IPS DF 19.7 (cell line): ENCODE measurements at regions not wholly inside any gene's neighbourhood (a gene's known extent, or its start where the extent isn't known, plus 50 kb on each side); places are given as distances from the start of the nearest gene placed in this dataset.

Experiments
- DNase-seq: peaks from one replicate; pipeline ENCODE4 v3.0.0-alpha.2; 2013; ENCODE audit warnings: low read depth, low spot score

- no peak for DNase-seq
Observed at GRCh38 chr1:185581020-185581419, 153.2 kb upstream of the HMCN1 start.

GRCh38 chr1:185578293-185578692, 155.9 kb upstream of the HMCN1 start:
- no peak for DNase-seq

- no peak for DNase-seq
Observed at GRCh38 chr1:185574139-185574875, 159.9 kb upstream of the HMCN1 start.

DNA sequence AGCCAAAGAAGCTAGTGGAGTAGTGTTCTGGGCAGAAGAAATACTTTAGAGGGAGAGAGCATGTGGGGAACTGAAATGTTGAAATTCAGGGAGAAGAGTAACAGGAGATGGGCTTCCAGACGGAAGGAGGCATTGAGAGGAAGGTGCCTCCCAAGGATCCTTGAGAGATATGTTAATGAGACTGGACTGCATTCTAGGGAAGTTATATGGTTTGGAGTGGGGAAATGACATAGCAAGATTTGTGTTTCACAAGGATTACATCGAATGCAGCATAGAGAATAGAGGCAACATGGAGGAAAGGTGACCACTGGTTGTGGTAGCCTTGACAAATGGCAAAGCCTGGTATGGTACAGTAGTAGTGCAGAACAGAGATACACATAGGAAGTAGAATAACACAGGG, 160.5 kb upstream of the HMCN1 start:
- no peak for DNase-seq

DNA sequence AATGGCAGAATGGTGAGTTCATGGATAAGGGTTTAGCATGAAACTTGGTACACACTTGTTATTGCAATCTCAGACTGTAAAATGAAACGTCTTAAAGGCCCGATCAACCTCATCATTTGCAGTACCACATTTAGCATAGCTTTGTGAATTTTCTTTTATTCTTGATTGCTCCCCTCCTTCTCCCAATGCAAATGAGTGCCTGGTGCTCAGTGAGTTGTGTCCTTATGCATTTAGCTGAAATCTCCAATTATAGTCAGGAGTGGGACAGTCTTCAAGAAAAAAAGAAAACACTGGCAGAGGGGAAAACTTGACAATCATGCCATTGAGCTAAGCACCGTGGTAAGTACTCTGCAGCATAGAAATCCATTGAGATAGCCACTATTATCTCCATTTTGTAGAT, 161.0 kb upstream of the HMCN1 start:
- no peak for DNase-seq

- no peak for DNase-seq
Observed at GRCh38 chr1:185570962-185571361, 163.2 kb upstream of the HMCN1 start.

DNA sequence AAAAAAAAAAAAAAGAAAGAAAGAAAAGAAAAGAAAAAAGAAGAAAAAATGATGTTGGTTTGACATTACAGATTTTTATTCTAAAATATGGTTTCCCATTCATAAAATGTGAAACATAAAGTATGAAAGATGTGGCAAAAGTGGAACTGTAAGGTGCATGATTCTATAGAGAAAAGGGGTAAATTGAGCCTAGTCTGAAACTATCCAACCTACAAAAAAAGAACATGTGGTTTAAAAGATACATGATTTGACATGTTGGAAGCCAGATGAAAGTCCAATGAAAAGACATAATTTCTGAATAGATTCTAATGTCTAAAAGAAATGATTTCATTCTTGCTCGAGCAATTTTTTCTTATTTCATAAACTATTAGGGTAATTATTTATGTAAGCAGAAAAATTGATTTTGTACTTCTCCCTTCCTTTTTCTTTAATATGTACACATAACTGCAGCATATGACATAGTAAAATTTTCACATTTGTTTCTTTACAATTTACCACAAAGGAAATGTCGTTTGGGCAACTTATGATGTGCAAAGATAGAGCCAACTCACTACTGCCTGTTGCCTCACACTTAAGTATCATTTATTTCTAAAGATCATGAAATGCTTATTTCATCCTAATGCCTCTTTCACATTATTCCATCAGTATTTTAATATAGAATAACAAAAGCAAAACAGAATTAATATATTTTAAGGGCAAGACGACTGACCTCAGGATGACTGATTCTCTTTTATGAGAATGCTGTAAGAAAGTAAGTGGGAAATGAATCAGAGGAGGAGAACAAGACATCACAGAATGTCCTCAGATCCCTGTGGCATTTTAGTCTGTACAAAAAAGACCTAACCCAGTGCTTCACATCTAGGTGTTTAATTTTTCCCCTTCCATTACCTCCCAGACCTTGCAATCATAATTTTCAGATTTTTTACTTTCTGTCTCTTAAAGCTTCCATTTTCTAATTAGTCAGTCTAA, 165.8 kb upstream of the HMCN1 start:
- no peak for DNase-seq

GRCh38 chr1:185567440-185567839, 166.8 kb upstream of the HMCN1 start:
- no peak for DNase-seq

DNA sequence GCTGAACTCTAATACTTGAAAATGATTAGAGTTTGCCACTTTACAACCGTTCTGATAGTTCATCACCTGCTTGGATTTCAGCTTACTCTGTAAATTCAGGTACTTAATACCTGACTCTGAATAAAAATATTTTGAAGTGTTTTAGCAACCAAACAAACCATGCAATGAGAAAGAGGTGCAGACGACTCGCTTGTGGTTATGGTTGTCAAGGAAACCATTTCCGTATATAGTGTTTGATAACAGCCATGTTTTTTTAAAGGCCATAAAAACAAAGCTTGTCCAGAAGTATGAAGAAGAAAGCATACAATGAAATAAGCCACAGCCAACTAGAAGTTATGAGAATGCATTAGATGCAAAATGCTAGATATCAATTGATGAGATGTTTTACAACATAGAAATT, 167.2 kb upstream of the HMCN1 start:
- DNase-seq: no peak

GRCh38 chr1:185565302-185565701, 168.9 kb upstream of the HMCN1 start:
- no peak for DNase-seq

GRCh38 chr1:185564816-185565215, 169.4 kb upstream of the HMCN1 start:
- no peak for DNase-seq

GRCh38 chr1:185562461-185563359, 171.5 kb upstream of the HMCN1 start:
- no peak for DNase-seq

DNA sequence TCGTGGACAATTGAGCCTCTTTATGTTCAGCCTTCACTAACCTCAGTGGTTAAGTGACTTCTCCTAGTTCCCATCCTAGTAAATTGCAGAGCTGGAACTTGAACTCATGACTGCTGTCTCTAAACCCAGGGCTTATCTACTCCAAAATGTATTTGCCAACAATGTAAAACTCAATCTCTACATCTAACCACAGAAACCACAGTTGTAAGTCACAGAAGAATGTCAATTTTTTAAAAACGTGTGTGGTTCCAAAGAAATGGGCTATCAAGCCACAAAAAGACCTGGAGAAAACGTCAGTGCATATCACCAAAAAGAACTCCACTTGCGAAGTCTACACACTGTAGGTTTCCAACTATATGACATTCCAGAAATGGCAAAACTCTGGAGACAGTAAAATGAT, 172.6 kb upstream of the HMCN1 start:
- no peak for DNase-seq

DNA sequence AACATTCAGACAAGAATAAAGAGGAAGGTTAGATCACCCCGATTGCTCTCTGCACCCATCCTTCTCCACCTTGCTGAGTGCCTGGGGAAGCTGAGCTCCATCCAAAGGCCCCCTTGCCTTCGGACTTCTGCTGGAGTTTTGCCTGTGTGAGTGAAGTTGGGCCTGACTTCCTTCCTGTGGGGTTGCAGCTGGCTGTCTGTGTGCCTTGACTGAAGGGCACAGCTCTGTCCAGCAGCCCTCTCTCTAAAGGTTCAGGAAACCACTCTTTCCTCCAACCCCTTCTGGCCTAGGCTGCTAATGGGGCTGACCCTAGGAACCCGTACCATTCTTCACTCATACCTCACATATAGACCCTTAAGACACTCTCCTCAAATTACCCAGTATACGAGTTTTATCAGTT, 173.4 kb upstream of the HMCN1 start:
- DNase-seq: no peak

DNA sequence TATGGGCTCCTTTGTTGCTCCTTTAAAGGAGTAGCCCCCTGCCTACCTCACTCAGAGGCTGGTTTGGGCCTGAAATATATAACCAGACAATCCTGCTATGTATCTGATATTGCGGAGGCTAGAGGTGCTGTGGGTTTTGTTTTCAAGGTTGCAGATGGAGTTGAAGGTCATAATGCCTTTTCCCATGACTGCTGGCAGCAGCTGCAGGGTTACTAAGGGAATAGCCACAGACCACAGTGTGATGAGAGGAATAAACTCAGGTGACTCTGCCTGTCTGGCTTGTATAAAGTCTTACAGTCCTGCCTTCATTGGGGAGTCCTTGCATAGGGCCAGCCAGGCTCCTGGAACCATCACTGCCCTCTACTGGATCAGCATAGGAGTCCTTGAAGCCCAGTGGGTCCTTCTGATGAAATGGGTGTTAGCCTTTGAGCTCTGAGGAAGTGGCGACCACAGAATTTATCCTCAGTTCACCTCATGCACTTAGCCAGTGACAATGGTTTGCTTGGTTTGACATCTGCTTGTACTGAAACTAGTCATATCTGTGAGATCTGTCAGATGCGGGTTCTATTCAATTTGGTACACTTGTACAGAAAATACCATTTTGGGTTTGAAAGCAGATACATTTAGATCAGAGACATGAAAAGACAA, 174.4 kb upstream of the HMCN1 start:
- peak; percentile 54 for DNase-seq

- DNase-seq: no peak
Observed at GRCh38 chr1:185559151-185559550, 175.0 kb upstream of the HMCN1 start.

DNA sequence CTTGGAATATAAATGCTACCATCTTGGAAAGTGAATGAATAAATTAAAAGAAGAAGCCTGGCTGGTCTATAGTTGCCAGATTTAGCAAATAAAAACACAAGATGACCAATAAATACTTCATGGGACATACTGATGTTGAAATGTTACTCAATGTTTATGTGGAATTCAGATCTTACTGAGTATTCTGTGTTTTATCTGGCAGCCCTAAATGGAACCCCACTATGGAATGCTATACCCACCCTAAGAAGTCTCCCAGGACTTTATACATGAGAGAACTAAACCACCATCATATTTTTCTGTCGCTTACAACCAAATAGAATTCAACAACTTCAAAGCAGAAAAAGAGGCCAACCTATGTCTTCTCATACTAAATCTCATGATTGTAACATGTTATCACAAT, 177.6 kb upstream of the HMCN1 start:
- DNase-seq: no peak

DNA sequence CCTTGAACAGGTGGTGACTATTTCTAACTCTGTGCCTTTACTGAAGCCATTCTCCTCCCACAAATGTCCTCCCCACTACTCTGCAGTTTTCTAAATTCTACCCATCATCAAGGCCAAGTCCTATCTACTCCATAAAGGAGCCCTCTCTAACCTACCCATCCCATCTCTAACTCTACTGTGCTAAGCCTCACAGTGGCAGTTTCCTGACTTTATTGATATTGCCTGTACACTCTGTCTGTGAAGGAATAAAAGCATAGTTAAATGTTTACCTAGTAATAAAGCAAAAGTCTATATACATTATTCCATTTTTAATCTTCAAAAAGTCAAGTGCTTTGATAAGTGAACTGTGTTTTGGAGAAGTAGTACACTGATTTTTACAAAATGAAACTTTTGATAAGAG, 178.4 kb upstream of the HMCN1 start:
- DNase-seq: no peak

DNA sequence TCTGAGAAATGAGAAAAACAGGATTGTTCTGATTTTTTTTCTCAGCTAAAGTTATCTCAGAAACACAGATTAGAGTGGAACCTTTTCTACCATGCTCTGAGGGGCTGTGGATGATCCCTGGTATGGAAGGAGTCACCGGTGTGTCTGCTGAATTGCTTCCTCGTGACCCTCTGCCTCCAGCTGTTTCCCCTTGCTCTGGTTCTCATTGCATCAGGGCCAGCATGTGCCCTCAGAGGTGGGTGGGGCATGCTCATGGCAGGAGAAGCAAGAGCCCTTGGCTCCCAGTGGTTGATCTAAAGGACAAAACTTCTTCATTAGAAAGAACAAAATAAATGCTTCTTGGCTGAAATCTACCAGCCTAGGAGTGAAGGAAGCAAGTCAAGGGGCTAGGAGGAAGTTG, 183.2 kb upstream of the HMCN1 start:
- DNase-seq: no peak

DNA sequence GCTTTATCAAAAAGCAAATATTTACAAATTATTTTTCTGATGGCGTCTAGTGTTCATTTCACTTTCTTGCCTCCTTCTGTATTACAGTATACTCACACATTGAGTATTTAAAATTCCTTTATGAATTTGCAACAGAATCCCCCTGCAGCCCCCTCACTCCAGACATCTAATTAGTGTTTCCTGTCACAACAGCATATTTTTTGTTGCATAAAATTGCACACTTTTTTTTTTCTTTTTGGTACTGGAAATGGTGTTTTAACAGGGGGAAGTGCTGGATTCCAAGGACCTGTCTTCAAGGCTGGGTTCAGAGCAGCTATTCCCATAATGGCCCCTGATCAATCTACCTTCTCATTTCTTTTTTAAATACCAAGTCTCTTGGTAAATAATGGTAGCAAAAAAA, 184.3 kb upstream of the HMCN1 start:
- no peak for DNase-seq

DNA sequence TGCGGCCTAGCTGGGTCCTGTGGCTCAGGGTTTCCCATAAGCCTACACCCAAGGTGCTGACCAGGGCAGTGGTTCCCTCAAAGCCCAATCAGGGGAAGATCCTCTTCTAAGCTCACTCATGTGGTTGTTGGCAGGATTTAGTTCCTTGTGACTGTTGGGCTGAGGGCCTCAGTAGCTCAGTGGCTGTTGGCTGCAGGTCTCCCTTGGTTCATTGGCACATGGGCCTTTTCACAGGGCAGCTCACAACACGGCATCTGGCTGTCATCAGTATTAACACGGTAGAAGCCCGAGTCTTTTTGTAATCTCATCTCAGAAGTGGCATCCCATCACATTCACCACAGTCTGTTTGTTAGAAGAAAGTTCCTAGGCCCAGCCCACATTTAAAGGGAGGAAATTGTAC, 188.2 kb upstream of the HMCN1 start:
- no peak for DNase-seq
